Osteocyte (in vitro differentiated cells): ENCODE measurements at regions not wholly inside any gene's neighbourhood (a gene's known extent, or its start where the extent isn't known, plus 50 kb on each side); places are given as distances from the start of the nearest gene placed in this dataset.

Source experiments
- DNase-seq: peaks from one replicate; pipeline ENCODE4 v3.0.0; 2021; ENCODE audit warnings: mixed read lengths; ENCODE audit not compliant: unreplicated experiment; ENCODE audit errors: extremely low spot score
- H3K27ac Mint-ChIP-seq: one replicate; pipeline ENCODE4 v1.8.0; 2021; ENCODE audit warnings: mild to moderate bottlenecking, mixed read lengths; ENCODE audit not compliant: unreplicated experiment
- H3K27me3 Mint-ChIP-seq: one replicate; pipeline ENCODE4 v1.8.0; 2021; ENCODE audit warnings: mixed read lengths; ENCODE audit not compliant: unreplicated experiment
- H3K36me3 Mint-ChIP-seq: one replicate; pipeline ENCODE4 v1.8.0; 2021; ENCODE audit warnings: mixed read lengths; ENCODE audit not compliant: unreplicated experiment
- H3K4me1 Mint-ChIP-seq: one replicate; pipeline ENCODE4 v1.8.0; 2021; ENCODE audit warnings: mixed read lengths; ENCODE audit not compliant: unreplicated experiment
- H3K4me3 Mint-ChIP-seq: one replicate; pipeline ENCODE4 v1.8.0; 2021; ENCODE audit warnings: mild to moderate bottlenecking, moderate library complexity, mixed read lengths; ENCODE audit not compliant: unreplicated experiment
- H3K9me3 Mint-ChIP-seq: one replicate; pipeline ENCODE4 v1.8.0; 2021; ENCODE audit warnings: mixed read lengths; ENCODE audit not compliant: unreplicated experiment
- TF ChIP-seq, protein P1 (sequence below): fragments of 200-600 bp; sonication (generic); IDR thresholded peaks from 2 replicates; pipeline ENCODE4 v1.5.0; 2021; ENCODE audit warnings: antibody characterized with exemption, mild to moderate bottlenecking, moderate library complexity

DNA sequence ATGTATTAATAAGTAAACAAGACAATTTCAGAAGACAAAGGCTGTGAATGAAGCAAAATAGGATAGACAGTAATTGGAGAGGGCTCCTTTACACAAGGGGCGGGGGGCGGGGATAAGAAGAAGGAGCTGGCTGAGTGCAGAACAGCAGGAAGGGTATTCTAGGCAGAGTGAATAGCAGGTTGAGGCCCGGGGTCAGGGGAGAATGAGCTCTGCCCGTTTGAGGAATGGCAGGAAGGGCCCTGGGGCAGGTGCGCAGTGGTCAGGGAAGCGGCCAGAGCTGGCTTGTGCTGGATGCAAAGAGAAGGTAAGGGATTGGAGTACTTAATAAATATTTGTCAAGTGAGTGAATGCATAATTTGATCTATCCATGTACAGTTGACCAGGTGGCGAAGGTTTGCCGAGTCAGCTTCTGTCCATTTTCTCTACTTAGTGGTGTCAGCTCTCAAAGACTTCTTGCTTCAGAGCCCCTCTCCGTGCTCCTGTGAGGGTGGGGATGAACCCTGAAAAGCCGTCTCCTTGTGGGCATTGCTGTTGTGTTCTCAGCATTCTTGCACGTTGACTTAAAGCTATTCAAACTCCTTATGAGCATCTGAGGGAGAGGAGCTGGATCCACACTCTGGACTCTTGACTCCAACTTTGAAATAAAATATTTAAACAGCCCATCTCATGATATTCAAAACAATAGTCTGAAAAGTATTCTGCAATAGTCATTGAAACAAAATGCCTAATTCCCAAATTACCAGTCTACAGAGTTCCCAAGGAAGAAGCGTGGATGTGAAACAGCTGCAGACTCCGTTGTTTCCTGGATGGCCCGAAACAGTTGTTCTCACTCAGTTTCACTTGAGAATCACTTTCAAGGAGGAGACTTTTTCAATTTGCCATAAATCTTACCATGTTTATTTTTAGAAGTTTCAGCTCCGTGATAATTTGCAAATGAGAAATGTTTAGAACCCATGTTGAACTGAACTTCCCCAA is 105.1 kb downstream of the EDN3 start:
- H3K27me3 Mint-ChIP-seq = peaks cover 44% of the 10 kb centered on the region
- H3K36me3 Mint-ChIP-seq = no peaks in the 10 kb centered on the region
- TF ChIP-seq, protein P1, sequence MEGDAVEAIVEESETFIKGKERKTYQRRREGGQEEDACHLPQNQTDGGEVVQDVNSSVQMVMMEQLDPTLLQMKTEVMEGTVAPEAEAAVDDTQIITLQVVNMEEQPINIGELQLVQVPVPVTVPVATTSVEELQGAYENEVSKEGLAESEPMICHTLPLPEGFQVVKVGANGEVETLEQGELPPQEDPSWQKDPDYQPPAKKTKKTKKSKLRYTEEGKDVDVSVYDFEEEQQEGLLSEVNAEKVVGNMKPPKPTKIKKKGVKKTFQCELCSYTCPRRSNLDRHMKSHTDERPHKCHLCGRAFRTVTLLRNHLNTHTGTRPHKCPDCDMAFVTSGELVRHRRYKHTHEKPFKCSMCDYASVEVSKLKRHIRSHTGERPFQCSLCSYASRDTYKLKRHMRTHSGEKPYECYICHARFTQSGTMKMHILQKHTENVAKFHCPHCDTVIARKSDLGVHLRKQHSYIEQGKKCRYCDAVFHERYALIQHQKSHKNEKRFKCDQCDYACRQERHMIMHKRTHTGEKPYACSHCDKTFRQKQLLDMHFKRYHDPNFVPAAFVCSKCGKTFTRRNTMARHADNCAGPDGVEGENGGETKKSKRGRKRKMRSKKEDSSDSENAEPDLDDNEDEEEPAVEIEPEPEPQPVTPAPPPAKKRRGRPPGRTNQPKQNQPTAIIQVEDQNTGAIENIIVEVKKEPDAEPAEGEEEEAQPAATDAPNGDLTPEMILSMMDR = no peak
- no peak overlapping the region for H3K4me3 Mint-ChIP-seq
- H3K4me1 Mint-ChIP-seq = peaks cover 1% of the 10 kb centered on the region
- H3K9me3 Mint-ChIP-seq = no peaks in the 10 kb centered on the region
- no peak overlapping the region for H3K27ac Mint-ChIP-seq
- no peak for DNase-seq

DNA sequence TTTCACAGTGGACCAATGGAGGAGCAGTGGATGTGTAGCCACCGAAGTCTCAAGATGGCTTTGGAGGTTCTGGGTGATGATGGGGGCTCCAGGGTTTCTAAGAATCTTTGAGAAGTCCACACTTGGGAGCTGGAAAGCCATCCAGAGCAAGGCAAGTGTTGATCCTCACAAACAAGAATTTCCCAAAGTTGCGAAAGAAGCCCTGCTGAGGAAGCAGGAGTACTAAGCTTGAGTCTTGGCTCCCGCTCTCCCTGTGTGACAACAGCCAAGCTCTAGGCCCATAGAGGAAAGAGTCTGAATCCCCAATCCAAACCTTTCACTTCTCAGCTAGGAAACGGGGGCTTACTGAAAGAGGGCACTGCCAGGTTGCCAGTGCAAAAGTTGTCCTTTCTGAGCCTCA is 106.0 kb downstream of the EDN3 start:
- H3K27me3 Mint-ChIP-seq = peaks cover 44% of the 10 kb centered on the region
- H3K36me3 Mint-ChIP-seq = no peaks in the 10 kb centered on the region
- TF ChIP-seq, protein P1 = no peak
- peaks cover 1% of the 10 kb centered on the region for H3K4me1 Mint-ChIP-seq
- DNase-seq = no peak
- H3K27ac Mint-ChIP-seq = no peak overlapping the region
- no peaks in the 10 kb centered on the region for H3K9me3 Mint-ChIP-seq
- H3K4me3 Mint-ChIP-seq = no peak overlapping the region

DNA sequence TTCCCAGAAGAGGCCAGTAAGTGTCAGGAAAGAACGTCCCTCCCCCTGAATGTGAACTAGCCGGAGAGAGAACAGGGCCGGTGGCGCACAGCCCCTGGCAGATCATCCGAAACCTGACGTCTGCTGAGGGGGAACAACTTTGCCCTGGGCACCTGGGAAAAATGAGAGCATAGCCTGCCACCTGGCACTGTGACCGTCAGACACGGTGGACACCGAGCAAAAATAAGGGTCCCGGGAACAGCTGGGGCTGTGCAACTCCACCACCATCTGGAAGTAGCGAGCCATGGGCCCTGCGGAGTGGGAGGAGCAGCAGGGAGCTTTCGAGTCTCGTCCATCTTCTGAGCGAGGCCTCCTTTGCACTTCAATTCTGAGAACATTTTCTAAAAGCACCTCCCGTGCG is 110.8 kb downstream of the EDN3 start:
- no peaks in the 10 kb centered on the region for H3K9me3 Mint-ChIP-seq
- no peak overlapping the region for H3K4me3 Mint-ChIP-seq
- H3K4me1 Mint-ChIP-seq = no peaks in the 10 kb centered on the region
- TF ChIP-seq, protein P1 = no peak
- DNase-seq = no peak
- H3K27ac Mint-ChIP-seq = no peak overlapping the region
- peaks cover 23% of the 10 kb centered on the region for H3K27me3 Mint-ChIP-seq
- no peaks in the 10 kb centered on the region for H3K36me3 Mint-ChIP-seq

DNA sequence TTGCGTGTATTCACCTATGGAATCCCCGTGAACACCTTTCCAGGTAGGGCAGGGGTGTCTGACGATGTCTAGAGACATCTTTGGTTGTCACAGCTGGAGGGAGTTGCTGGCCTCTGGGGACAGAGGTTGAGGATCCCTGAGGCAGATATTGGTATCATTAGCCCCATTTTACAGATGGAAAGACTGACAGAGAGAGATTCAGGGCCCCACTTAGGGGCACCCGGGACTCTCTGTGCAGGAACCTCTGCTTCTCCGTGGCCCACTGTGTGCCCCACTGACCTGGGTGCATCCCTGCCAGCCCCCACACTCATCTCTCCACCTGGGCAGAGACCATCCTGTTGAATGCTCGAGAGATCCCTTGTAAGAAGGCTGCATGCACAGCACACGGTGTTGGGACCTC is 111.2 kb downstream of the EDN3 start:
- H3K4me1 Mint-ChIP-seq = no peaks in the 10 kb centered on the region

DNA sequence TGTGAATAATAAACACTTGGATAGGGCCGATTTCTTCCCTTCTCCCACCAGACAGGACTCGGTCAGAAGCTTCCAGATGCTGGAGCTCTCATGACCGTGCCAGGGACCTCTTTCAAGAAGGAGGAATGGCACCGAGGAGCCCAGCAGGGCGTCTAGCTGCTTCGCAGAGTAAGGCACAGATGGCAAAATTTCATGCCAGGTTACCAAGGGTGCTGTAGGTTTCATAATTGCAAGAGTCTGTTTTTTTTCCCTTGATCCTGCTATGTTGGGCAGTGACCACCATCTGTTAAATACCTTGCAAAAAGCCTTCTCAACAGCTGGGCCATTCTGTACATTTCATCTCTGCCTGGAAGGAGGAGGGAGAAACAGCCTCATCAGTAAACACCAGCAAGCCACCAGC is 111.8 kb downstream of the EDN3 start:
- Mint-ChIP-seq H3K36me3 (no peaks in the 10 kb centered on the region), H3K27ac (no peak overlapping the region), H3K4me1 (no peaks in the 10 kb centered on the region), H3K4me3 (no peak overlapping the region), H3K9me3 (no peaks in the 10 kb centered on the region), H3K27me3 (peaks cover 15% of the 10 kb centered on the region)
- TF ChIP-seq, protein P1 = no peak
- no peak for DNase-seq

More for the DNA sequence above, 111.2 kb downstream of the EDN3 start:
- Mint-ChIP-seq H3K9me3 (no peaks in the 10 kb centered on the region), H3K27me3 (peaks cover 21% of the 10 kb centered on the region), H3K4me3 (no peak overlapping the region), H3K36me3 (no peaks in the 10 kb centered on the region), H3K27ac (no peak overlapping the region)
- TF ChIP-seq, protein P1 = no peak
- DNase-seq = no peak
